ENCODE measurements at regions not wholly inside any gene's neighbourhood (a gene's known extent, or its start where the extent isn't known, plus 50 kb on each side); places are given as distances from the start of the nearest gene placed in this dataset.

GRCh38 chr15:27642981-27643380 lies 456.1 kb downstream of the OCA2 start:
- H3K27ac ChIP-seq (ENCODE audit: insufficient read depth, low read length), result no peak overlapping the region
- H3K4me2 ChIP-seq (ENCODE audit: extremely low read depth, insufficient read depth, low read length), result no peak overlapping the region
- H3K9ac ChIP-seq (ENCODE audit: insufficient read depth, low read length), result no peak overlapping the region
- no peaks in the 10 kb centered on the region for H3K79me2 ChIP-seq (ENCODE audit: control insufficient read depth, insufficient read depth, low read length)
- no peaks in the 10 kb centered on the region for H3K27me3 ChIP-seq (ENCODE audit: control insufficient read depth, insufficient read depth, low read length)
- no peaks in the 10 kb centered on the region for H3K9me3 ChIP-seq (ENCODE audit: control insufficient read depth, insufficient read depth, low read depth, low read length)
- no peak overlapping the region for H3K4me3 ChIP-seq (replicated peaks in 1 of 4; ENCODE audit: control extremely low read depth in 1 of 4, insufficient read depth in 1 of 4, low read depth in 3 of 4, low read length in 4 of 4)
- H4K20me1 ChIP-seq (ENCODE audit: control insufficient read depth, extremely low read depth, insufficient read depth, low read length), result no peaks in the 10 kb centered on the region
- TF ChIP-seq, protein P1, sequence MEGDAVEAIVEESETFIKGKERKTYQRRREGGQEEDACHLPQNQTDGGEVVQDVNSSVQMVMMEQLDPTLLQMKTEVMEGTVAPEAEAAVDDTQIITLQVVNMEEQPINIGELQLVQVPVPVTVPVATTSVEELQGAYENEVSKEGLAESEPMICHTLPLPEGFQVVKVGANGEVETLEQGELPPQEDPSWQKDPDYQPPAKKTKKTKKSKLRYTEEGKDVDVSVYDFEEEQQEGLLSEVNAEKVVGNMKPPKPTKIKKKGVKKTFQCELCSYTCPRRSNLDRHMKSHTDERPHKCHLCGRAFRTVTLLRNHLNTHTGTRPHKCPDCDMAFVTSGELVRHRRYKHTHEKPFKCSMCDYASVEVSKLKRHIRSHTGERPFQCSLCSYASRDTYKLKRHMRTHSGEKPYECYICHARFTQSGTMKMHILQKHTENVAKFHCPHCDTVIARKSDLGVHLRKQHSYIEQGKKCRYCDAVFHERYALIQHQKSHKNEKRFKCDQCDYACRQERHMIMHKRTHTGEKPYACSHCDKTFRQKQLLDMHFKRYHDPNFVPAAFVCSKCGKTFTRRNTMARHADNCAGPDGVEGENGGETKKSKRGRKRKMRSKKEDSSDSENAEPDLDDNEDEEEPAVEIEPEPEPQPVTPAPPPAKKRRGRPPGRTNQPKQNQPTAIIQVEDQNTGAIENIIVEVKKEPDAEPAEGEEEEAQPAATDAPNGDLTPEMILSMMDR (conservative IDR thresholded peaks at IDR 0.05 in 1 of 2, IDR thresholded peaks at IDR 0.05 in 1 of 2; ENCODE audit: low read depth in 1 of 2, low read length in 2 of 2), result no peak
- no peak for TF ChIP-seq EZH2 (IDR thresholded peaks at IDR 0.05; ENCODE audit: low read length, missing control alignments)
- H2AFZ ChIP-seq (ENCODE audit: low read length), result no peak overlapping the region
- H3K36me3 ChIP-seq (ENCODE audit: control insufficient read depth, insufficient read depth, low read length), result no peaks in the 10 kb centered on the region
- DNase-seq (ENCODE audit: low read depth in 2 of 2), result no peak
- H3K4me1 ChIP-seq (ENCODE audit: control insufficient read depth, extremely low read depth, insufficient read depth, low read length), result no peaks in the 10 kb centered on the region

GRCh38 chr15:27639595-27639994 lies 459.5 kb downstream of the OCA2 start:
- Histone ChIP-seq H3K27ac (ENCODE audit: insufficient read depth, low read length) (no peak overlapping the region), H3K9ac (ENCODE audit: insufficient read depth, low read length) (no peak overlapping the region), H3K4me2 (ENCODE audit: extremely low read depth, insufficient read depth, low read length) (no peak overlapping the region), H3K79me2 (ENCODE audit: control insufficient read depth, insufficient read depth, low read length) (no peaks in the 10 kb centered on the region), H3K4me3 (replicated peaks in 1 of 4; ENCODE audit: control extremely low read depth in 1 of 4, insufficient read depth in 1 of 4, low read depth in 3 of 4, low read length in 4 of 4) (no peak overlapping the region), H3K36me3 (ENCODE audit: control insufficient read depth, insufficient read depth, low read length) (no peaks in the 10 kb centered on the region), H4K20me1 (ENCODE audit: control insufficient read depth, extremely low read depth, insufficient read depth, low read length) (no peaks in the 10 kb centered on the region), H3K4me1 (ENCODE audit: control insufficient read depth, extremely low read depth, insufficient read depth, low read length) (no peaks in the 10 kb centered on the region), H2AFZ (ENCODE audit: low read length) (no peak overlapping the region), H3K27me3 (ENCODE audit: control insufficient read depth, insufficient read depth, low read length) (no peaks in the 10 kb centered on the region), H3K9me3 (ENCODE audit: control insufficient read depth, insufficient read depth, low read depth, low read length) (no peaks in the 10 kb centered on the region)
- TF ChIP-seq, protein P1 (conservative IDR thresholded peaks at IDR 0.05 in 1 of 2, IDR thresholded peaks at IDR 0.05 in 1 of 2; ENCODE audit: low read depth in 1 of 2, low read length in 2 of 2), result no peak
- TF ChIP-seq EZH2 (IDR thresholded peaks at IDR 0.05; ENCODE audit: low read length, missing control alignments), result no peak
- no peak for DNase-seq (ENCODE audit: low read depth in 2 of 2)

GRCh38 chr15:27638958-27639357 lies 460.2 kb downstream of the OCA2 start:
- no peaks in the 10 kb centered on the region for H3K27me3 ChIP-seq (ENCODE audit: control insufficient read depth, insufficient read depth, low read length)
- H2AFZ ChIP-seq (ENCODE audit: low read length), result no peak overlapping the region
- H3K9me3 ChIP-seq (ENCODE audit: control insufficient read depth, insufficient read depth, low read depth, low read length), result no peaks in the 10 kb centered on the region
- no peak overlapping the region for H3K9ac ChIP-seq (ENCODE audit: insufficient read depth, low read length)
- no peaks in the 10 kb centered on the region for H3K79me2 ChIP-seq (ENCODE audit: control insufficient read depth, insufficient read depth, low read length)
- no peaks in the 10 kb centered on the region for H3K4me1 ChIP-seq (ENCODE audit: control insufficient read depth, extremely low read depth, insufficient read depth, low read length)
- H3K4me2 ChIP-seq (ENCODE audit: extremely low read depth, insufficient read depth, low read length), result no peak overlapping the region
- H3K27ac ChIP-seq (ENCODE audit: insufficient read depth, low read length), result no peak overlapping the region
- no peaks in the 10 kb centered on the region for H4K20me1 ChIP-seq (ENCODE audit: control insufficient read depth, extremely low read depth, insufficient read depth, low read length)
- DNase-seq (ENCODE audit: low read depth in 2 of 2), result no peak
- TF ChIP-seq, protein P1 (conservative IDR thresholded peaks at IDR 0.05 in 1 of 2, IDR thresholded peaks at IDR 0.05 in 1 of 2; ENCODE audit: low read depth in 1 of 2, low read length in 2 of 2), result no peak
- TF ChIP-seq EZH2 (IDR thresholded peaks at IDR 0.05; ENCODE audit: low read length, missing control alignments), result no peak
- no peak overlapping the region for H3K4me3 ChIP-seq (replicated peaks in 1 of 4; ENCODE audit: control extremely low read depth in 1 of 4, insufficient read depth in 1 of 4, low read depth in 3 of 4, low read length in 4 of 4)
- H3K36me3 ChIP-seq (ENCODE audit: control insufficient read depth, insufficient read depth, low read length), result no peaks in the 10 kb centered on the region

Measured in fibroblast of lung (primary cell).